HT-29 (cell line): ENCODE measurements at regions not wholly inside any gene's neighbourhood (a gene's known extent, or its start where the extent isn't known, plus 50 kb on each side); places are given as distances from the start of the nearest gene placed in this dataset.

Experiments
- DNase-seq: peaks from one replicate; pipeline ENCODE4 v3.0.0-alpha.2; 2015; ENCODE audit warnings: low spot score

DNA sequence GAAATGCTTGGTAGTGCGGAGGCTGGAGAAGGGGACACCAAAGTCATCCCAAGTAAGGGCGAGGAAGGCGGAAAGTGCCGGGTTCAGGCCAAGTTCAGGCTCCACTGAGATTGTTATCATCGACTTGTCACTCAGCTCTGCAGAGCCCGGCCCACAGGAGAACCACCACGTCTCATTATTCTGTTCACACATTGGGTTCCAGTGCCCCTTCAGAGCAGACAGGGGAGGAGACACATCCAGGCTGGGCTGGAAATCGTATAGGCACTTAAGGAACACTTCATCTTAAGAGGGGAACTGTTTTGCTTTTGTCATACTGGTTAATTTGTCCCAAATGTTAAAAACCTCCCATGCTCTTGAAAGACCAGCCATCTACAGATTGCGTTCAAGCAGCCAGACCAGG lies 118.3 kb upstream of the ADAMTS18 start:
- DNase-seq: no peak

DNA sequence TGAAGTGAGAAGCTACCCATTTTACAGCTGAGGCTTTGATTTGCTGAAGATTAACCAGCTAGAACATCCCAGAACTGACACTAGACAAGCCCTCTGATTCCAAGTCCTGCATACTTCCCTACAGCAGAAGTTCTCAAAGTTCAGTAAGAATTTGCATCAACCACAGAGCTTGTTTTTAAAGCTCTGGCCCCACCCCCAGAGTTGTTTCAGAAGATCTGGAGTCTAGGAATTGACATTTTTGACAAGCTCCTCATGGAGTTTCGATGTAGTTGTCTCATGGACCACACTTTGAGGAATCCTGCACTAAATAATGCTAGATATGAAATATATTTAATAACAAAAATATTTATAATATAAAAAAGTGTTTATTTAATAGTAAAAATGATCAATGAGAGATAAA lies 120.3 kb upstream of the ADAMTS18 start:
- DNase-seq: no peak

DNA sequence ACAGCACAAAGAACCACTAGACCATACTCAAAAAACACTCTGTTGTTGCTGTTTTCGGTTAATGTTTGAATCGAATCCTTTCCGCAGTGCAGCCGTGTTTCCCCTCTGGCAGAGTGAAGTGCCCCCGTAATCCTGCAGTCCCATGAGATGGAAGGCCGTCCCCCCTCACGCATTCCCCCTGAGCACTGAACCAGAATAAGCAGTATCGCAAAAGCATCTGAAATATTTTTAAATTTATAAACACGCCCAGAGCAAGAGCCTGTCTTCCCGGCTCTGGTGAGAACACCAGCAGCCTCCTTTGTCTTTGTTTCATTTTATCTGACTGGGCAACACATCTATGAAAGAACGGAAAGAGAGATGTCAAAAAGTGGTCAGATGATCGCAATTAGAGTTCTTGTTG lies 121.0 kb upstream of the ADAMTS18 start:
- DNase-seq: no peak

DNA sequence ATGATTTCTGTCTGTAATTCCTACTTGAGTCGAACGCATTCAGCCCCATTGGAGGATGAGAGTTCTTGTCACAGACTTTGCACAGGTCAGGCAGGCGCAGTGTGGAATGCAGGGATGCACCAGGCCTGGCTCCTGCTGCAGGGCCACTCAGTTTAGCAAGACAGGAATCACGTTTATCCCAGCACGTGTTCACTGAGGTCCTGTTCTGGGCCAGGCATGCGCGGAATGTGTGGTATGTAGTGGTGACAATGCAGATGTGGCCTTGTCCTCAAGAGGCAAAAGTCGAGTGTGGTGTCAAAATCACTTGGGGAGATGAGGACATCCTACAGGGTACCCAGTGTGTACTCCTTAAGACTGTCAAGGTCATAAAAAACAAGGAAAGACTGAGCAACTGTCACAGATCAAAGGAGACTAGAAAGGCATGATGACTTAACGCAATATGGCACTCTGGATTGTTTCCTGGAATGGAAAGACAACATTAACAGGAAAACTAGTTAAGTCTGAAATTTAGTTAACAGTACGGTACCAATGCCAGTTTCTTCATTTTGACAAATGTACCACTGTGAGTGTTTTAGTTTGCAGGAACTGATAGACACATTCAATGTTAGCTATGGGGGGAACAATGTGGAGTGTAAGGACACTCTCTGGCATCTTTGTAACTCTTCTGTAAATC lies 121.5 kb upstream of the ADAMTS18 start:
- no peak for DNase-seq

DNA sequence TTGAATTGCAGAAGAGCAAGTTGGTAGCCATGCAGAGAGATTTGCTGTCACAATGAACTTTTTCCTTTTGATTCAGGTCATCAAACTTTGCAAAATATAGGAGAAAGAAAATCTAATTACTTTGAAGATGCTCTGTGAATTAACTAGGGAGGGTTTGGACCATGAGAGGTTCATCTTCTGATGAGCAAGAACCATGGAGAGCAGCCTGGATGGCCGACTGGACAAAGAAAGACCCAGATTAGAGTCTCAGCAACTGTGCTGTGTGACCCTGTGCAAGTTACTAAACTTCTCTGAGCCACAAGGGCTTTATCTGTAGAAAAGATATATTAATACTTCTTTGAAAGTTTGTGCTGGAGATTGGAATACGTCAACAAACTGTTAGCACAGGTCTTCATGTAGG lies 122.6 kb upstream of the ADAMTS18 start:
- no peak for DNase-seq

DNA sequence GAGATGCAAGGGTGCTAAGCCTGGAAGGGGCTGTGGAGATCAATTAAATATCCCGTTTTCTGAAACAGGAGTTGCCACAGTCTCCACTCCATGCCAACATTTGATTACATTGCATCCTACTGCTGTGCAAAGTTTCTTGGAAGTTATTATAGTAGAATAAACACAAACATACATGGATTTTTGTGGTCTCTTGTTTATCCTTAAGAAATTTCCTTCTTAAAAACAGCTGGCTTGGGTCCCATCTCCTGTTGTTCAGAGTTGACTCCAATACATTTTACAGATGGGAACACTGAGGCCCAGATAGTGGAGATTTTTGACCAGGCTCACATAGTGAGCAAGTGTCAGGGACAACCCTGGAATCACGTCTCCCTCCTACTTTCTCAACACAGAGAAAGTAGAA lies 124.0 kb upstream of the ADAMTS18 start:
- DNase-seq: no peak

GRCh38 chr16:77562497-77562896 lies 127.7 kb upstream of the ADAMTS18 start:
- no peak for DNase-seq

DNA sequence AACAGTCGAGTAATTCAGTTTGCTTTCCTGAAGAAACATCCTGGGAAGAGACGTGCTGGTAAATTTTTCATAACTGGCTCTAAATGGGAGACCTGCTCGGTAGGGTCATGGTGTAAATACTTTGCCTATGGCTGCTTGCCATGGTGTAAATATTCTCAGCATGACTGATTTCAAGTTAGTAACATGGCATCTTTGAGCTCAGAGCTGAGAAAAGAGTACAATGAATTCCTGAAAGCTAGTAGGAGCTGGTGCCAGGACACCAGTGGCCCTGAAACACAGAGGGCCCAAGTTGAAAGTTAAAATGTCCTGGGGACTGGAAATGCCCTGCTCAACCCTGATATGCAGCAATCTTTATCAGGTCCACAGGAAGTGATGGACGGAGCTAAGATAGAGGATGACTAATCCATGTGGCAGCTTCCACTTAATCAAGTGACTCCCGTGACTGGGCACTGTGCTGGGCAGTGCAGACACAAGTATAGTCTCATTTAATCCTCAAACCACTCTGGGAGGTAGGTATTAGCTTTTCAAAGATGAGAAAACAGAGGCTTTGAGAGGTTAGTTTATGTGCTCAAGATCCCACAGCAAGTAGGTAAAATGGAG lies 130.1 kb upstream of the ADAMTS18 start:
- DNase-seq: no peak

DNA sequence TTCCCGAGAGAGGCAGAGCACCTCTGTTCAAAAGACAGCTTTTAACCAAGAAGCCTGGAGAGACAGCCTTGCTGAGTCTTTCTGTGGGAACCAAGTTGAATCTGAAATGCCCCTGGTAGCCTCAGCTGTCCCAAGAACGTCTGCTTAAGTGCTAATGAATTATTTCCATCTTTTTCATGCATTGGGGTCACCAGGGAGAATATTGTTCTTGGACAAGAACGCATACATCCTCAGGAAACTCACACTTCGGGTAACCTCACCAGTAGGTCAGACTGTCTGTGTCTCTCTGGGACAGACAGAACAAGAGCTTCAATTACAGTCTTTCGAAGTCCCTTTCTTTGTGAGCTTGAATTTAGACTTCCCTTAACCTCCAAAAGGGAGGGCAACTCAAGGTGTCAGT lies 134.6 kb upstream of the ADAMTS18 start:
- no peak for DNase-seq

DNA sequence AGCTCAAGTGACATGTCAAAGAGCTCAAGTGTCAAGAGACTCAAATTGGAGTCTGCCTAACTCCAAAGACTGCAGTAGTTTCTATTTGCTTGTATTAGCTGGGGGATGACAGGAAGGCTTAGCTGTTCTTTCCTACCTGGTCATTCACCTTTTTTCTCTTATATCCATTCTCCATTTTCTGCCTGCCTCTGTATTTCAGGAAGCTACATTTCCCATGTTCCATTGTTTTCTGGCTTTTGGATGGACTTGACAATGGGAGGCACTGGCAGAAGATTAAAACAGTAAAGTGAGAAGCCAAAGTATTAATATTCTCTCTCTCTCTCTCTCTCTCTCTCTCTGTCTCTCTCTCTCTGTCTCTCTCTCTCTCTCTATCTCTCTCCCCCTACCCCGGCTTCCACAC lies 135.7 kb upstream of the ADAMTS18 start:
- no peak for DNase-seq

DNA sequence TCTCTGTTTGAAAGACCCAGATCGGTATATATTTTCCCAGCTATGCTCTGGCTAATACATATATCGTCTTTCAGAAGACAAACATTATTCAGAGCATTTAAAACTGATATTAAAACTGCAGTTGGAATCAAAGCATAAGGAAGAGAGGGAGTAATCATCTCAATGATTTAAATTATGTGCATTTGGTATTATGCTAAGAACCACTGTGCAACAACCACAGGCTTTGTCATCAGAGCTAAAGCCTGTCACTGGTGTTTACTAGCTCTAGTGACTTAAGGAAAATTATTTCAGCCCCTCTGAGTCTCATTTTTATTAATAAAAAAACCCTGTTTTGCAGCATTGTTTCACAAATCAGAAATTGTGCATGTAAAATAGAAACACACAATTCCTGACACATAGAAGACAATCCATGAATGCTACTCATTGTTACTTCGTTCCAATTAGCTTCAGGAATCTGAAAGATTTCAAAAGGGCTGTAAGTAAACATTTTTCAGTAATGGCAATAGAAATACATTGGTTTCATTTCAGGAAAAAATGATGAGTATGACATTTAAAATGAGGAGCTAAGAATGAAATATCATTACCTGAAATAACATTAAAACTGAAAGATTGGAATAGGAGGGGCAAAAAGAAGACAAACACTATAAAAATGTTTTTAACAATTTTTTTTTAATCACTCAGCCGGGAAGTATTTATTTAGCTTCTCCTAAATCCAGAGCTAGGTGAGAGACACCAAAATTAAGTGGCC lies 136.5 kb upstream of the ADAMTS18 start:
- DNase-seq: no peak

DNA sequence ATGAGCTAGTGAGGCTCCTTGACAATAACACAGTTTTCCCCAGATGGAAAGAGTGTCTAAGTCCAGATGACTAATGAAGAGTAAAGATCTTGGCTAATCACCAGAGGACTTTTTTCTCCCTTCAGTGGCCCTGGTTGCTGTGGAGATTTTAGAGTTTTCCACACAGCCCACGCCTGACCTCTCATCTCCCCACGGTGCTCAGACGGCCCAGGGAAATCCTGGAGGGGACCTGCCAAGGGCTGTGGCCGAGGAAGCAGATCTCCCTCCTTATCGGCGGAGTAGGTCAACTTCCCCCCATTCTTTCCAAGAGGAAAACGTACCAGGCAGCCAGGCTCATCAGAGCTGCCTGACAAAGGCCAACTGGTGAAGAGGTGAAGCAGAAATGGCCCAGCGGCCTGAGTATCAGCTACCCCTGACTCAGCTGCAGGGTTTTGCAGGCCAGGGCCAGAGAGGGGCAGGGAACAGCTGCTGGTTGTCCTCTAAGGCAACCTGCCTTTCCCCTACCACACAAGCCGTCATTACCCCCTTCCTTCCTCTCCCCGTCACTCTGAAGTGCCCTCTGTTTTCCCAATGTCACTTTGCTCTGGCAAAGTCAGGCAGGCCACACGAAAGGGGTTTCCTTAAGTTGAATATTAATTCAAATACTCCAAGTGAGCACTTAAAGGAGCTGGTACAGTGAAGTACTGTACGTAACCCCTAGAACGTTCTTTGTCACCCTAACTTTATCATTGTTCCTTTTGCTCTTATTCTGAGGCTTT lies 140.2 kb upstream of the ADAMTS18 start:
- DNase-seq: no peak

GRCh38 chr16:77579351-77579891 lies 142.9 kb upstream of the NUDT7 start:
- no peak for DNase-seq

DNA sequence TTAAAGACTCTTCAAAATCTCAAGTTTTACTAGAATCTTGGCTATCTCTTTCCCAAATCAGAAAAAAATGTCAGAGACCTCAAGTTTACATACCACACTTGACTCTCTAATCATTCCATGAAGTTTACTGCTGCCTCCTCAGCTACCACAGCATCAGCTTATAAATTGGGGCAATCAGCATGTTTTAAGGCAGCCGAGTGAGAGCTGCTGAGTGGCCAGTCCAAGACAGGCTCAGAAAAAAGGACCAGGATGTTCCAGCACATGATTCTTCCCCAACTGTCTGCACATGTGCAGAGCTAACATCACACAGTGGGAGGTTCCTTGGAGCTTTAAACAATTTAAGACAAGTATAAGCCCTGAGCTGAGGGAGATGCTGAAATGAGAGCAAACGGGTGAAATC lies 140.6 kb upstream of the NUDT7 start:
- DNase-seq: no peak

- peak; percentile 75 for DNase-seq
Observed at GRCh38 chr16:77584205-77584859, 138.0 kb upstream of the NUDT7 start.

DNA sequence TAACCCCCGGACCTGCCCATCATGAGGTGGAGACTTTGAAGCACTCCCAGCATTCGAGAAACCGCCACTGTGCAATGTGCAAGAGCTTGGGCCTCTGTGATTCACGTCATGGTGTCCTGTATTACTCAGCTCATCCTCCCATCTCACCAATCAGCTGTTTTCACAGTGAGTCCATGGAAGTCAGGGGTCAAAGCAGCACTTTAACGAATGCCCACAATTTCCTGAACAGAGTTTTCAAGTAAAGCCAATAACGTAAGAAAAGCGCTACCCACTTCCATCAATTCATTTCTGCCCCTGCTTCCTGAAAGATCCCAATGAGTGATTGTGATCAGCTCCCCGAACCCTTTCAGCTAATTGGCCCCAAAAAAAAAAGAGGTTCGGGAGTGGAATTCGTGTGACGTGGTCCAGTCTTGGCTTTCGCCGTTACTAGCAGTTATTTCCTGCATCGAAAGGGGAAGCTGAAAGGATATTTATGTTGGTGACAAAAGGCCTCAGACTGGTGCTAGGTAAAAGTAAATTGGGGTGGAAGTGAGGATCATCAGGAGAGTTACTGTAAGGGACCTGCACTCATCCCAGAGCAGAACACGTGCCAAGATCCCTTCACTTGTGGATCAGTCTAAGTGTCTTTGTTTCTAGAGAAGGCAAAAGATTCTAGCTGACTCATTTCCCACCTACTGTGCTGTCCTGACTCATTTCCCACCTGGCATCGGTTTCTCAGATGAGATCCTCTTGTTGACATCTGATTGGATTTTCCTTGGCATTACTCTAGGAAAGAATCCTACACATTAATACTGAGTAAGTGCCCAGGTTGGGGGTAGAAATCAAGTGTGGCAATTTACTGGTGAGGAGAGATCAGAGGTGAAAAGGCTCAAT lies 136.7 kb upstream of the NUDT7 start:
- no peak for DNase-seq

DNA sequence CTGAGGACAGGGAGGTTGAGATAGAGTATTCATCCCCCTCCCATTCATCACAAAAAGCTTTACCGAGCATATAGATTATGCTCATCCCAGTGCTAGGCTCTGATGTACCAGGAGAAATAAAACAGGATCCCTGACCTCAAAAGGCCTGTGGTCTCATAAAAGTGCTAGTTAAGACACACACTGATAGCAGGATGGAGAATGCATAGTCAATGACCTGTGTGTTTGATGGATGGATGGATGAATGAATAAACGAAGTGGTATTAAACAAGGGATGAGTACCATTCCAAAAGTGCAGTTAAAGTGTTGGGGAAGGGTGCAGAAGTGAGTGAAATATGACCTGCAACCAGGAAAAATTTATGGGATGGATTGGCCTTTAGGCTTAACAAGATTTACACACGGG lies 133.9 kb upstream of the NUDT7 start:
- DNase-seq: no peak

- DNase-seq: no peak
Observed at GRCh38 chr16:77589071-77589765, 133.1 kb upstream of the NUDT7 start.

GRCh38 chr16:77590707-77591106 lies 131.6 kb upstream of the NUDT7 start:
- no peak for DNase-seq

DNA sequence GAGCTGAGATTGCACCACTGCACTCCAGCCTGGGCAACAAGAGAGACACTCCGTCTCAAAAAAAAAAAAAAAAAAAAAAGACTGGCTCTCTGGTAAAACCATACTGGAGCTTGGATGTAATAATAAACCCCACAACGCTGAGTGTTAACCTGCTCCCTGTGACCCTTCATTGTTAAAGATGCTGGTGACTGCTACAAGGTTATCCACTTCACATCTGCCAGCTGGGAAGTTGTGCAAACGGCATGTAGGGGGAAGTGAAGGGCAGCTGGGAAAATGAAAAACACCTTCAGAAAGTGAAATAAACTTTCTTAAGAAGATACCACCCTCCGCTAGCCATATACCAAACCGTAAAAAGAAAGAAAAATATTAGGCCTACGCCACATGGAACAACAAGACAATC lies 131.0 kb upstream of the NUDT7 start:
- DNase-seq: no peak
